ENCODE measurements at regions not wholly inside any gene's neighbourhood (a gene's known extent, or its start where the extent isn't known, plus 50 kb on each side); places are given as distances from the start of the nearest gene placed in this dataset.

DNA sequence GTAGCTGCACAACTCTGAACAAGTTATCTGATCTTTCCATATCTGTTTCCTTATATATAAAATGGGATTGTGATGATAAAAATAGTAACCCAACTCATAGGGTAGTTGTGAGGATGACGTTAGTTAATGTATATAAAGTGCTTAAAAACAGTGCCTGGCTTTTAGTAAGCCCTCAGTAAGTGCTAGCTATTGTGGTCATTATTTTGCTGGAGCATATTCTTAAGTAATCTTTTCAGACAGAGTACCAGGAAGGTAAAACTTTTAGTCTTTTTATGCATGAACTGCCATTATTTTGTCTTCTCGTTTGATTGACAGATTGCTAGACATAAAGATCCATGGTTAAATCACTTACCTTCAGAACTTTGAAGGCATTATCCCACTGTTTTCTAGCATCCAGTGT lies 62.5 kb upstream of the SIM2 start:
- no peak for DNase-seq

DNA sequence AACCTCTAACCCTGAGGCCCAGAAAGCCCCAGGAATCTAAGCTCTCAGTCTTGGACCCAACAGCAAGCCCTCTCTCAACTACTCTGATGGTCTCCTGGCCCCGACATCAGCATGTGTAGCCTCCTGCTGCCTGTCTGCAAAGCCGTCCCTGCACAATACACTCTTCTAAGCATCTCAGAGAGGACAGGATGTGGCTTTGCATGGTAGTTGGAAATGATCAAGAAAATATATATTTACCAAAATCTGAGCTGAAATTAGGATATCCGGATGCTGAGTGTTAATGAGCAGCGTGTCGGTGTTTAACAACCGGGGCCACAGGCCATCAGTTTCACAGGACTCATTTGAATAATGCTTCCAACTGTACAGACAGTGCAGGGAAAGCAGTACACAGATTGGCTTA lies 59.1 kb upstream of the SIM2 start:
- no peak for DNase-seq

DNA sequence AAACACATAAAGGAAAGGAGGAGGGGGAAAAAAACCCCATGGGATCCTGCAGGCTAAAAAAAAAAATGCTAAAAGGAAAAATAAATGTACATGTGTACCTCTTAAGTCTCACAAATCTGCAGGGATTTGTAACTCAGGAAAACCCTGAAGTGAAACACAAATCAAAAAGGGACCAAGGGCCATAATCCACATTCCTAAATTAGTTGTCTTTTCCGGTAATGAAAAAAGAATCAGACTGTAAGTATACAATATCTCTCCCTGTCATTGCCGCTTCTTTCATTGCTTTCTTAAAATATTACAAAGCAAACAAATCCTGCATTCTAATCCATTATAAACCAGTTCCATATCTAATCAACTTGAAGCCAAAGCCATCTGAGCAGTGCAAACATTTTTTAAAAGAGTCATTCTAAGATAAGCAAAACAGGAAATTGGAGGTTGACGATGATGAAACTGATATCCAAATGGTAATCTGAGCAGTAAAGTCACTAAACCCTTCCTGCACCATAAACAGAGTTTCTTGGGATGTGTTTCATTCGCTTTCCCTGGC lies 58.7 kb upstream of the SIM2 start:
- no peak for DNase-seq

DNA sequence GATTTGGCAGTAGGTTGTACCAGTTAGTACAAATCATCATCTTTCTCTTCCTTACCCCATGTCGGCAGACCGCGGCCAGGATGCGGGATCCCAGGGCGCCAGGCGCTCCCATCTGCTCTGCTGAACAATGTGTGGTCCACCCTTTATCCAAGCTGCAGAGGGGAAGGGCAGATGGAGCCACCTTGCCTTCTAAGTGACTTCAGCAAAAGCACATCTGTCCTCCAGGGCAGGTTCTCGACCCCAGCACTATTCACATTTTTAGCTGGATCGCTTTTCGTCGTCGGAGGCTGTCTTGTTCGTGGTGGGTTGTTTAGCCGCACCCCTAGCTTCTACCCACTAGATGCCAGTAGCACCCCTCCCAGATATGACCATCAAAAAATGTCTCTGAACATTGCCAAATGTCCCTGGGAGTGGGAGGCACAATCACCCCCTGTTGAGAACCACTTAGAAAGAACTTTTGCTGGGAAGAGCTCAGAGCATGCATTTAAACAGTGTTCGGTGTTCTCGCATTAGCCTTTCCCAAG lies 58.1 kb upstream of the SIM2 start:
- DNase-seq = no peak

DNA sequence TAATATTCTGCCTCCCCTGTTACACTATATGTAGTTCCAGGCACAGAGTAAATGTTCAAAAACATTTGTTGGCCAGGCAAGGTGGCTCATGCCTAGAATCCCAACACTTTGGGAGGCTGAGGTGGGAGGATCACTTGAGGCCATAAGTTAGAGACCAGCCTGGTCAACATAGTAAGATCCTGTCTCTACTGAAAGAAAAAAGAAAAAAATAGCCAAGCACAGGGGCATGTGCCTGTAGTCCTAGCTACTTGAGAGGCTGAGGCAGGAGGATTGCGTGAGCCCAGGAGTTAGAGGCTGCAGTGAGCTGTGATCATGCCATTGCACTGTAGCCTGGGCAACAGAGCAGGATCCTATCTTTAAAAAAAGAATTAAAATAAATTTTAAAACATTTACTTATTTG lies 57.6 kb upstream of the SIM2 start:
- no peak for DNase-seq

DNA sequence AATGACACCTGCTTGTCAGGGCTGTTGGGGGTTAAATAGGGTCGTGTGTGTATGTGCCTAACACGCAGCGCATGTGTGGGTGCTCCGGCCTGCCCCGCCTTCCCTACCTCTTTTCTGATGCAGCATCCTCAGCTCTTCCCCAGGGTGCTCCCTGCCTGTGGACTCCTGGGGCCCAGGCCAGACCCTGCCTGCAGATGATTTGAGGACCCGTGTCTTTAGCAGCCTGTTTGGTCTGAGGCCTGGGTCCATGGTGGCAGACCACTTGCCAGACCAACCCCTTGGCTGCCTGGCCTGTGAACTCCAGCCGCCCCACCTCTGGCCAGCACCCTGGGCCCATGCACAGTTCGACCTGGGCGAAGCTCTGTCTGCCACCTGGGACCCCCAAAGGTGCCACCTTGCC lies 57.0 kb upstream of the SIM2 start:
- DNase-seq = no peak

DNA sequence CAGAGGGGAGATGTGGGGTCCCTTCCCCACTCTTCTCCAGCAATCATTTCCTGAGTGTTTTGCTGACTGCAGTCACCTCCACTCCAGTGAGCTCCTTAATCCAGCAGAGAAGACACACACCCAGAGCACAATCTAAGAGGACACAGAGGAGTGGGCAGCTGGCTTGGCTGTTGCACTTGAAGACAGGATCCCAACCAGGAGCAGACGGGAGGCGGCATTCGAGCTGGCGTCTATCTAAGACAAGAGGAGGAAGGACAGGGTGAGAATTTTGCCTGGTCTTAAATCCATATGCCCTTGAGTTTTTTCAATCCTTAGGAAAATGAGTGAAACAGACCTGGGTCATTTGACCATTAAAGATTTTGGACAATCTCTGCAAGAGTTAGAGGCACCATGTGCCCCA lies 56.1 kb upstream of the SIM2 start:
- no peak for DNase-seq

DNA sequence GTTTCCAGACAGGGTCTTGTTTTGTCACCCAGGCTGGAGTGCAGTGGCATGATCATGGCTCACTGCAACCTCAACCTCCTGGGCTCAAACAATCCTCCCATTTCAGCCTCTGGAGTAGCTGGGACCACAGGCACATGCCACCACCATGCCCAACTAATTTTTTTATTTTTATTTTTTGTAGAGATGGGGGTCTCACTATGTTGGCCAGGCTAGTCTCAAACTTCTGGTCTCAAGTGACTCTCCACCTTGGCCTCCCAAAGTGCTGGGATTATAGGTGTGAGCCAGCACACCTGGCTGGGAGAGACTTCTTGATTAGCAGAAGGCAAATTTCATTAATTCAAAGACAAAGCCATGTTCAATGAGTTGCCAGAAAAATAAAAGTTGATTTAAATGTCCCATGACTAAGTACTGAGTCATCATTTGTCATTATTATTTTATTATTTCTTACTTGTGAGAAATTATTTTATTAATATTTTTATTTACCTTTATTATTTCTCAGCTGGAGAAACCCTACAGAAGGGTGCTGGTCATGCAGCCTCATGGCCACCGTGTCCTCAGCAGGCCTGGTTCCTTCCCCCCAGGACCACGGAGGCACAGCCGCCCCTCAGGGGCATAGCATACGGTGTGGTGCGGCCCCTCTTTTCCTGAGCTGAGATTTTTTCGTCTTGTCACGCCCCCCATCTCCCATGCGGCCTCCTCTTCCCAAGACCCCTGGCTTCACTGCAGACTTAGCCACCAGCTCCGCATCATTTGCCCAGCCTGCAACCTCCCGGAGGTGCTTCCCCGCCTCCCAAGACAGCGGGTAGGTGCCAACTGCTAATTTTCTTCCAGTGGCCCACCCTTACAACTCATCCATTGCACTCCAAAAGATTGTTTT lies 55.3 kb upstream of the SIM2 start:
- no peak for DNase-seq

DNA sequence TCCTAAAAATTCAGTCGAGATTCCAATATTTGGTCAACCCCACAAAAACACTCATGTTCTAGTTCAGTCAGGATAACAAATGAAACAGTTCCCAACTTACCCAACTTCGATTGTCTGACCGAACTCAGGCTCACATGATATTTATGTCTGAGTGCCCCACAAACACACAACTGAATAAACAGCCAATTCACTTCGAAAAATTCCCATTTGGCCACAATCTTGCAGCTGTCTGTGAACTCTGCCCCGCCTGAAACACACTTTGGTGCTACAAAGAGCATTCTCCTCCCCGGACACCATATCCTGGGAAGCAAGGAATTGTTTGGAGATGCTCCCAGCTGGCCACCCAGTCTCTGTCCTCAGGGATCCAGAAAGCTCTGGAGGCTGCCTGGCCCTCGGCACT lies 52.9 kb upstream of the SIM2 start:
- no peak for DNase-seq

DNA sequence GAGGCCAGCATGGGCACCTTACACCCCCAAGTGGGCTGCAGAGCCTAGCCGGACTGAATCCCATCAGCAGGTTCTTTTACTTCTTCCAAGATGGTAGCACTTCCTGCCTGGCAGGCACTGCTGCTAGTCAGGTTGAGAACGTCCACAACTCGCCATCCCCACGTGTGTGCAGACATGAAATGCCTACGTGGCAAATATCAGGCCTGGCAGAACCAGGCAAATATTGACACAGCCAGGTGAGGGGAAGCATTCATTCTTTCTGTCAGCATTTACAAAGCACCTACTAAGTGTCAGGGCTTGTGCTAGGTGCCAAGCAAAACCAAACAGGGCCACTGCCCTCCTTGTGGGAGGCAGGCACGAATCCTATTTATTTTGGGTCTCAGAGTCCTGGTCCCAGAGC lies 52.3 kb upstream of the SIM2 start:
- no peak for DNase-seq

DNA sequence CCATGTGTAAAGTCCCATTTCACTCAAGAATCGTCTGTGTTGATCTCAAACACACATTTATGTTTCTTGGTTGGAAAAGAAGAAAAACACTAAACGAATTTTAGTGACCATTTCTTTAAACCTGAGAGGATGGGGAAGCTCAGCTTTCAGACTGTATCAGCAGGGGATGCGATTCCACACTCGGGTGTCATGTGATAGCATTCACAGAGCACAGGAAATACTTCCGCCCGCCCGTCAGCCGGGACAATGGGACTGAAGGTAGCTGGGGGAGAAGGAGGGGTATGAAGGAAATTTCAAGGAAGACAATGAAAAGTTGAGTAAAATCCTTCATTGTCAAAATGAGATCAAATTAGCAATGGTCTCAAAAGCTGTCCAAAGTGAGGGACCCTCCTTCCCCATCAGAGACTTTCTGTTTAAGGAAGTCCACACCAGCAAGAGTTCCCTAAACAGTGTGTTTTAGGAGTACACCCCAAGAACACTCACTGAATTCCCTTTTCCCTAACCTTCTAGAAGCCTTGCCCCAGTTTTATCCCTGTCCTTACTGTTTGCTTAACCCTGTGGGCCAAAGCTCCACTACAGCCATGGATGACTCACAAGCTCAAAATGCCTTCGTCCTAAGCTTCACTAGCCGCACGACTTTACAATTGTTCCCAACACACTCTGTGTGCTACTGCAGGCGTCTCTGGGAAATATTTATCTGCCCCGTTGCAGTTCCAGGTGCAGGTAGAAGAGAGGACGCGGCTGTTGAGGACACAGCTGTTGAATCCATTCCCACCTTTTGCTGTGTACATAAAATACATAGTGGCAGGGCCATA lies 51.4 kb upstream of the SIM2 start:
- no peak for DNase-seq

Data from MV-4-11 (cell line).